GM12864 (cell line): ENCODE measurements at regions not wholly inside any gene's neighbourhood (a gene's known extent, or its start where the extent isn't known, plus 50 kb on each side); places are given as distances from the start of the nearest gene placed in this dataset.

Experiments used
- DNase-seq: peaks from one replicate; pipeline ENCODE4 v3.0.0-alpha.2; 2011; ENCODE audit warnings: low read depth
- H3K4me3 ChIP-seq: 2 replicates; pipeline ENCODE4 v1.5.1; 2011; ENCODE audit warnings: mild to moderate bottlenecking, low read depth, low read length, control low read depth
- CTCF ChIP-seq: IDR thresholded peaks from 2 replicates; pipeline ENCODE4 v1.5.1; 2011; ENCODE audit warnings: low read depth, mild to moderate bottlenecking, moderate library complexity, low read length, control low read depth, inconsistent platforms; ENCODE audit errors: missing control alignments

DNA sequence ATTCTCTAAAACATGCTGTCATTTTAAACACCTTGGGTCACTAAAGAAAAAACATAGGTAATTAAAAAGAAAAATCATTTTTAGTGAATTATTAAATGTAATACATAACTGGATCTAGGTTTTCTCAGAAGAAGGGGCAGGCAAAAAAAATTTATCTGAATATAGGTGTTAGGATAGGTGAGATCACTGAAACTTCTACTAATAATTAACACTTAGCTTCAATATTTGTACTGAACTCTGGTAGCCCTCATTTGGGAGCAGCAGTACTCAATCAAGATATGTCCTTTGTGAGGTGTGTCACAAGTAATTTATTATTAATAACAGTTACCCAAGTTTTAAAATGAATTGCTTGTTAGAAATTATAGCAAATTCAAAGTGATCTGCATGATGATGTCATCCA, 103.6 kb downstream of the ATP23 start:
- H3K4me3 ChIP-seq = no peak overlapping the region
- TF ChIP-seq CTCF = no peak
- DNase-seq = no peak

- H3K4me3 ChIP-seq = no peak overlapping the region
- no peak for TF ChIP-seq CTCF
These were observed 104.9 kb downstream of the ATP23 start for GRCh38 chr12:58046271-58046670.

DNA sequence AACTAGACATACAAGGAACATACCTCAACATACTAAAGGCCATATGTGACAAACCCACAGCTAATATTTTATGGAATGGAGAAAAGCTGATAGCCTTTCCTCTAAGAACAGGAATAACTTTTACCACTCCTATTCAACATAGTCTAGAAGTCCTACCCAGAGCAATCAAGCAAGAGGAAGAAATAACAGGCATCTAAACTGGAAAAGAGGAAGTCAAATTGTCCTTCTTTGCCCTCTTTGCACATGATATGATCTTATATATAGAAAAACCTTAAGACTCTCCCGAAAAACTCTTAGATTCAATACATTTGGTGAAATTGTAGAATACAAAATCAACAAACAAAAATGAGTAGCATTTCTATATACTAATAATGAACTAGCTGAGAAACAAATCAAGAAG, 110.0 kb downstream of the ATP23 start:
- TF ChIP-seq CTCF = no peak
- H3K4me3 ChIP-seq = no peak overlapping the region
- no peak for DNase-seq

More at GRCh38 chr12:58046271-58046670, 104.9 kb downstream of the ATP23 start:
- DNase-seq = no peak

GRCh38 chr12:58064666-58065065, 123.3 kb downstream of the ATP23 start:
- no peak for DNase-seq
- H3K4me3 ChIP-seq = no peak overlapping the region
- TF ChIP-seq CTCF = no peak

GRCh38 chr12:58066296-58066695, 124.9 kb downstream of the ATP23 start:
- no peak for TF ChIP-seq CTCF
- no peak overlapping the region for H3K4me3 ChIP-seq
- no peak for DNase-seq

DNA sequence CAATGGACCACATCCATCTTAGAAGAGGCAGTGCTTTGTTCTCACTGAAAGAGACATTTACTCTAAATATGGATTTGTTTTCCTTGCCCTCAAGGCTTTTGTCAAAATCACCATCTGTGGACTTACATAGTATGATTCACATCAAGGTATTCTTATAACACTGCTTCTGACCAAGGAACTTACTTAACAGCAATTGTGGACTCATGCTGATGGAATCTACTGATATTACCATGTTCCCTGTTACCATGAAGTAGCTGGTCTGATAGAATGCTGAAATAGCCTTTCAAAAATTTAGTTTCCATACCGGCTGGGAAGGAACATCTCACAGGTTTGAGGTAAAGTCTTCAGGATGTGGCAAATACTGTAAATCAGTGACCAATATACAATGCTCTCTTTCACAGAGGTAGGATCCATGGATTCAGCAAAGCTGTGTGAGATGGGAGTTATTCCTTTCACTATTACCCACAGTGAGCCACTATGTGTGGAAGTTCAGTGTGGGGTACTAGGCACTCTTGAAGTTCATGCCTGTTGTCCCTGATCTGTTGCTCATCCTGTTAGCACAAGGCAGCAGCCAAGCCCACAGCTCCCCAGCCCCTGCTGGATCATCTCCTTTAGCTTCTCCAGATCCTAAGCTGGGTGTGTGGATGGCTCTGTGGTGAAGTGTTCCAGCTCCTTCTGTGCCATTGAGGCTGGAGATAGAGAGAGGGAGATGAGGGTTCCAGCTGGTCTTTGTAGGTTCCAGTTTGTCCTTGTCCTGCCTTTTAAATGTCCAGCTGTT, 126.4 kb downstream of the ATP23 start:
- no peak for TF ChIP-seq CTCF
- no peak overlapping the region for H3K4me3 ChIP-seq
- DNase-seq = no peak

DNA sequence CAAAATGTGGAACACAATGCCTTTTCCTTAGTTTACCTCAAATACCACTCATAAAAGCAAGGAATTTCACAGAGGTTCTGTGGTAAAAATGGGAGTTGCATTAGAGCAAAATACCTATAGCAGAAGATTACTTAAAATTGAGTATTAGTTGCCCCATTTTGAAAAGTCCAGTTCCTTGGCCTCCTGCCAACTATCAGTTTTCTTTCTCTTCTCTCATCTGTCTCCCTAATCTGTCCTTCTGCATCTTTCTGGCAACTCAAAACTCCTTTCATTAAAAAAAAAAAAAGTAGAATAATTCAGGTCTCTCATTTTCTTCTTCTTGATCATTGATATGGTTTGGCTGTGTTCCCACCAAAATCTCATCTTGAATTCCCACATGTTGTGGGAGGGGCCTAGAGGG, 127.3 kb downstream of the ATP23 start:
- no peak for DNase-seq
- TF ChIP-seq CTCF = no peak
- no peak overlapping the region for H3K4me3 ChIP-seq
